Liver (tissue), 7 donors: ENCODE measurements at regions not wholly inside any gene's neighbourhood (a gene's known extent, or its start where the extent isn't known, plus 50 kb on each side); places are given as distances from the start of the nearest gene placed in this dataset.
"Not testable (repeated sequence)": the region's sequence is repeated elsewhere in the genome, so short reads cannot be mapped to it uniquely, and the experiment has no call there.

ENCODE experiments used
- DNase-seq: peaks from one replicate; pipeline ENCODE4 v3.0.0-alpha.2; 2017; ENCODE audit warnings: low spot score
- H3K27ac ChIP-seq, 2 donors: one replicate each; pipeline ENCODE4 v1.7.0; 2013; ENCODE audit warnings: inconsistent platforms in 2 of 2, low read length in 2 of 2, control low read depth in 1 of 2, low read depth in 1 of 2, mild to moderate bottlenecking in 1 of 2
- H3K27me3 ChIP-seq, 4 donors: one replicate each; pipeline versions ENCODE4 v1.6.1 to v1.7.0; 2013; ENCODE audit warnings: low read length in 3 of 4, inconsistent platforms in 1 of 4, mild to moderate bottlenecking in 1 of 4, moderate library complexity in 1 of 4; ENCODE audit not compliant: control insufficient read depth in 4 of 4, insufficient read depth in 4 of 4
- H3K36me3 ChIP-seq, 4 donors: one replicate each; pipeline versions ENCODE4 v1.6.1 to v1.7.0; 2013; ENCODE audit warnings: low read length in 3 of 4, mild to moderate bottlenecking in 3 of 4, low read depth in 1 of 4, moderate library complexity in 1 of 4; ENCODE audit not compliant: control insufficient read depth in 4 of 4, insufficient read depth in 3 of 4
- H3K4me1 ChIP-seq, 4 donors: one replicate each; pipeline versions ENCODE4 v1.6.1 to v1.7.0; 2013; ENCODE audit warnings: low read length in 3 of 4, mild to moderate bottlenecking in 3 of 4, moderate library complexity in 1 of 4; ENCODE audit not compliant: control insufficient read depth in 4 of 4, insufficient read depth in 4 of 4
- H3K4me3 ChIP-seq, 3 donors: one replicate each; pipeline versions ENCODE4 v1.6.1 to v1.7.0; 2013; ENCODE audit warnings: low read length in 3 of 3, control low read depth in 1 of 3, low read depth in 1 of 3, mild to moderate bottlenecking in 1 of 3
- H3K9ac ChIP-seq, 2 donors: one replicate each; pipeline ENCODE4 v1.7.0; 2013; ENCODE audit warnings: low read length in 2 of 2, mild to moderate bottlenecking in 2 of 2, moderate library complexity in 2 of 2, control low read depth in 1 of 2, low read depth in 1 of 2
- H3K9me3 ChIP-seq, 4 donors: one replicate each; pipeline versions ENCODE4 v1.6.1 to v1.7.0; 2013; ENCODE audit warnings: low read length in 3 of 4; ENCODE audit not compliant: control insufficient read depth in 4 of 4
- ATF3 ChIP-seq: IDR thresholded peaks from 2 replicates; pipeline ENCODE4 v1.6.1; 2016; ENCODE audit warnings: antibody characterized with exemption
- EGR1 ChIP-seq, 2 donors: IDR thresholded peaks; 2 replicates each; pipeline ENCODE4 v1.6.1; 2016 to 2018; ENCODE audit warnings: antibody characterized with exemption in 2 of 2, low read depth in 2 of 2
- GABPA ChIP-seq, 2 donors: IDR thresholded peaks in 1 of 2; conservative IDR thresholded peaks in 1 of 2; 2 replicates each; pipeline ENCODE4 v1.6.1; 2016; ENCODE audit warnings: antibody characterized with exemption in 2 of 2, mild to moderate bottlenecking in 1 of 2, moderate library complexity in 1 of 2
- HNF4A ChIP-seq, 2 donors: conservative IDR thresholded peaks; 2 replicates each; pipeline ENCODE4 v1.6.1; 2016; ENCODE audit warnings: antibody characterized with exemption in 2 of 2, mild to moderate bottlenecking in 2 of 2
- HNF4G ChIP-seq: IDR thresholded peaks from 2 replicates; pipeline ENCODE4 v1.6.1; 2016; ENCODE audit warnings: antibody characterized with exemption
- JUND ChIP-seq, 2 donors: IDR thresholded peaks; 2 replicates each; pipeline ENCODE4 v1.6.1; 2016; ENCODE audit warnings: antibody characterized with exemption in 2 of 2
- NR2F2 ChIP-seq: IDR thresholded peaks from 2 replicates; pipeline ENCODE4 v1.6.1; 2016; ENCODE audit warnings: antibody characterized with exemption
- RAD21 ChIP-seq, 2 donors: IDR thresholded peaks; 2 replicates each; pipeline ENCODE4 v1.6.1; 2016; ENCODE audit warnings: antibody characterized with exemption in 2 of 2, mild to moderate bottlenecking in 2 of 2
- REST ChIP-seq: IDR thresholded peaks from 2 replicates; pipeline ENCODE4 v1.6.1; 2016; ENCODE audit warnings: antibody characterized with exemption, mild to moderate bottlenecking
- TAF1 ChIP-seq: conservative IDR thresholded peaks from 2 replicates; pipeline ENCODE4 v1.6.1; 2016; ENCODE audit warnings: antibody characterized with exemption, mild to moderate bottlenecking
- YY1 ChIP-seq: IDR thresholded peaks from 2 replicates; pipeline ENCODE4 v1.6.1; 2016; ENCODE audit warnings: antibody characterized with exemption, mild to moderate bottlenecking
- WGBS: extraction: QIAGEN DNeasy Blood & Tissue Kit; methylation state at CpG from one replicate; pipeline ENCODE4 v1.1.7; 2013; 5-methylcytosine and 5-hydroxymethylcytosine counted together
- TF ChIP-seq, protein P1 (sequence below): IDR thresholded peaks from 2 replicates; pipeline ENCODE4 v1.6.1; 2016; ENCODE audit warnings: antibody characterized with exemption
- TF ChIP-seq, protein P2 (sequence below): IDR thresholded peaks from 2 replicates; pipeline ENCODE4 v1.6.1; 2016; ENCODE audit warnings: antibody characterized with exemption
- donor health status: healthy.
- donor health status: healthy.
- donor health status: healthy.
- donor health status: healthy.

- H3K36me3 ChIP-seq = no peaks in the 10 kb centered on the region
- 77% methylated on average over 8 of the region's 8 CpGs for WGBS
- peaks cover 0 to 2% (median 0%) of the 10 kb centered on the region in 4 donors for H3K9me3 ChIP-seq
- H3K27ac ChIP-seq = no peak overlapping the region
- no peak for DNase-seq
- no peaks in the 10 kb centered on the region for H3K4me1 ChIP-seq
- no peaks in the 10 kb centered on the region for H3K27me3 ChIP-seq
- TF ChIP-seq TAF1 = no peak
- TF ChIP-seq YY1 = no peak
- no peak for TF ChIP-seq HNF4A (conservative IDR thresholded peaks at IDR 0.05)
- TF ChIP-seq ATF3 = no peak
- no peak for TF ChIP-seq RAD21 (IDR thresholded peaks at IDR 0.05)
- no peak for TF ChIP-seq HNF4G
- no peak for TF ChIP-seq REST
- TF ChIP-seq, protein P1, sequence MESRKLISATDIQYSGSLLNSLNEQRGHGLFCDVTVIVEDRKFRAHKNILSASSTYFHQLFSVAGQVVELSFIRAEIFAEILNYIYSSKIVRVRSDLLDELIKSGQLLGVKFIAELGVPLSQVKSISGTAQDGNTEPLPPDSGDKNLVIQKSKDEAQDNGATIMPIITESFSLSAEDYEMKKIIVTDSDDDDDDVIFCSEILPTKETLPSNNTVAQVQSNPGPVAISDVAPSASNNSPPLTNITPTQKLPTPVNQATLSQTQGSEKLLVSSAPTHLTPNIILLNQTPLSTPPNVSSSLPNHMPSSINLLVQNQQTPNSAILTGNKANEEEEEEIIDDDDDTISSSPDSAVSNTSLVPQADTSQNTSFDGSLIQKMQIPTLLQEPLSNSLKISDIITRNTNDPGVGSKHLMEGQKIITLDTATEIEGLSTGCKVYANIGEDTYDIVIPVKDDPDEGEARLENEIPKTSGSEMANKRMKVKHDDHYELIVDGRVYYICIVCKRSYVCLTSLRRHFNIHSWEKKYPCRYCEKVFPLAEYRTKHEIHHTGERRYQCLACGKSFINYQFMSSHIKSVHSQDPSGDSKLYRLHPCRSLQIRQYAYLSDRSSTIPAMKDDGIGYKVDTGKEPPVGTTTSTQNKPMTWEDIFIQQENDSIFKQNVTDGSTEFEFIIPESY = no peak
- no peak for TF ChIP-seq EGR1 (IDR thresholded peaks at IDR 0.05; ENCODE audit: low read depth in 2 of 2)
- TF ChIP-seq, protein P2, sequence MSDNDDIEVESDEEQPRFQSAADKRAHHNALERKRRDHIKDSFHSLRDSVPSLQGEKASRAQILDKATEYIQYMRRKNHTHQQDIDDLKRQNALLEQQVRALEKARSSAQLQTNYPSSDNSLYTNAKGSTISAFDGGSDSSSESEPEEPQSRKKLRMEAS = no peak
- TF ChIP-seq JUND (IDR thresholded peaks at IDR 0.05) = no peak
- no peak for TF ChIP-seq GABPA (IDR thresholded peaks at IDR 0.05 in 1 of 2, conservative IDR thresholded peaks at IDR 0.05 in 1 of 2)
- no peak for TF ChIP-seq NR2F2
- no peak overlapping the region for H3K9ac ChIP-seq
- H3K4me3 ChIP-seq = no peak overlapping the region
Observed at GRCh38 chr9:96148634-96149532, 153.1 kb downstream of the HSD17B3 start.

DNA sequence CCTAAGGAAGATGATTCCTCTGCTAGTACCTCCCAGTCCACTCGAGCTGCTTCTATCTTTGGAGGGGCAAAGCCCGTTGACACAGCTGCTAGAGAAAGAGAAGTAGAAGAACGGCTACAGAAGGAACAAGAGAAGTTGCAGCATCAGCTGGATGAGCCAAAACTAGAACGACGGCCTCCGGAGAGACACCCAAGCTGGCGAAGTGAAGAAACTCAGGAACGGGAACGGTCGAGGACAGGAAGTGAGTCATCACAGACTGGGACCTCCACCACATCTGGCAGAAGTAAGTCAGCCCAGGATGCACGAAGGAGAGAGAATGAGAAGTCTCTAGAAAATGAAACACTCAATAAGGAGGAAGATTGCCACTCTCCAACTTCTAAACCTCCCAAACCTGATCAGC lies 154.9 kb downstream of the HSD17B3 start:
- not testable (repeated sequence) for H3K9me3 ChIP-seq, H3K36me3 ChIP-seq, DNase-seq, H3K27me3 ChIP-seq, H3K27ac ChIP-seq, H3K4me3 ChIP-seq, H3K9ac ChIP-seq, H3K4me1 ChIP-seq
- WGBS = 67% methylated on average over 11 of the region's 11 CpGs
